Gastrocnemius medialis (tissue), 4 donors: ENCODE measurements at regions not wholly inside any gene's neighbourhood (a gene's known extent, or its start where the extent isn't known, plus 50 kb on each side); places are given as distances from the start of the nearest gene placed in this dataset.

ENCODE experiments used
- CTCF ChIP-seq, 5 experiments: fragments of 450-650 bp in 3 of 5; fragments of 200-600 bp in 2 of 5; sonication (generic) in 2 of 5; IDR thresholded peaks in 4 of 5; conservative IDR thresholded peaks in 1 of 5; 1 replicate in 4 of 5; 2 replicates in 1 of 5; pipeline ENCODE4 v1.5.1; 2016 to 2019; ENCODE audit warnings: antibody characterized with exemption in 5 of 5, mild to moderate bottlenecking in 3 of 5, moderate library complexity in 3 of 5
- POLR2A ChIP-seq, 2 donors: fragments of 450-650 bp; IDR thresholded peaks; one replicate each; pipeline ENCODE4 v1.6.1; 2017; ENCODE audit warnings: antibody characterized with exemption in 2 of 2, mild to moderate bottlenecking in 2 of 2, moderate library complexity in 2 of 2

DNA sequence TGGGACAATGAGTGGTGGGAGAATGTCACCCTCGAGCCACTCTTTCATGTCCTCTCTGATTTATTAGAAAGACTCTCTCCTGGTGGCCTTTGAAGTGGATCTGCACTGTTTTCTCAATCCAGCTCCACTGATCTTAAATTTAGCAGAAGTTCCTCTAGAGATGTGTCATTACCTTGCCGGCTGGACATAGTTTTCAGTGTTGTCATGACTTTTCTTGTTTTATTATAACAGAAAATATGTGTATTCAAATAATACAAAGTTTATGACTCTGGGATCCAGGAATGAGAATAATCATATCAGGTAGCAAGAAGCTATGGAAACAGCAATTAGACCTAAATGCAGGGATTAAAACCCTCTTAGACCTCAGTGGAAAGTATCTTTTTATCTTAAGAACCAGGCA, 247.5 kb upstream of the ELAC2 start:
- no peak for TF ChIP-seq CTCF (IDR thresholded peaks at IDR 0.05 in 4 of 5, conservative IDR thresholded peaks at IDR 0.05 in 1 of 5)
- TF ChIP-seq POLR2A (IDR thresholded peaks at IDR 0.05), result no peak
